Thyroid gland (tissue), 4 donors: ENCODE measurements at regions not wholly inside any gene's neighbourhood (a gene's known extent, or its start where the extent isn't known, plus 50 kb on each side); places are given as distances from the start of the nearest gene placed in this dataset.

Experiments used
- DNase-seq, 2 donors: peaks; one replicate each; pipeline ENCODE4 v3.0.0-alpha.2; 2019
- H3K27ac ChIP-seq, 3 donors: fragments of 200-600 bp; sonication (generic); 1 replicate in 2 of 3; 2 replicates in 1 of 3; pipeline ENCODE4 v1.5.1; 2016 to 2019; ENCODE audit warnings: mild to moderate bottlenecking in 1 of 3, moderate library complexity in 1 of 3
- H3K27me3 ChIP-seq: fragments of 200-600 bp; sonication (generic); one replicate; pipeline ENCODE4 v1.5.1; 2019
- H3K36me3 ChIP-seq, 2 donors: fragments of 200-600 bp; sonication (generic); one replicate each; pipeline ENCODE4 v1.5.1; 2016 to 2019
- H3K4me1 ChIP-seq, 2 donors: fragments of 200-600 bp; sonication (generic); one replicate each; pipeline ENCODE4 v1.5.1; 2017 to 2019
- H3K4me3 ChIP-seq, 3 donors: fragments of 200-600 bp; sonication (generic); replicated peaks in 1 of 3; 1 replicate in 2 of 3; 2 replicates in 1 of 3; pipeline ENCODE4 v1.5.1; 2016; ENCODE audit warnings: mild to moderate bottlenecking in 1 of 3
- H3K9me3 ChIP-seq: fragments of 200-600 bp; sonication (generic); one replicate; pipeline ENCODE4 v1.5.1; 2017
- CTCF ChIP-seq, 6 experiments: fragments of 200-600 bp in 3 of 6; fragments of 450-650 bp in 3 of 6; sonication (generic) in 3 of 6; IDR thresholded peaks; one replicate each; pipeline ENCODE4 v1.5.1; 2016 to 2019; ENCODE audit warnings: antibody characterized with exemption in 6 of 6, mild to moderate bottlenecking in 2 of 6, inconsistent platforms in 1 of 6, moderate library complexity in 1 of 6
- POLR2A ChIP-seq, 2 donors: fragments of 450-650 bp; IDR thresholded peaks; one replicate each; pipeline ENCODE4 v1.6.1; 2017; ENCODE audit warnings: antibody characterized with exemption in 2 of 2, mild to moderate bottlenecking in 2 of 2, moderate library complexity in 1 of 2
- WGBS, 2 donors: methylation state at CpG; one replicate each; pipeline ENCODE4 v1.1.5; 2017; 5-methylcytosine and 5-hydroxymethylcytosine counted together
- intact Hi-C: fragments of 100-400 bp; cut with DNase I; formaldehyde crosslinking; loops from one replicate; pipeline ENCODE4 v1.15.1; 2023

- Histone ChIP-seq H3K4me3 (no peak overlapping the region), H3K36me3 (no peaks in the 10 kb centered on the region), H3K27me3 (no peaks in the 10 kb centered on the region), H3K4me1 (no peaks in the 10 kb centered on the region), H3K9me3 (no peaks in the 10 kb centered on the region), H3K27ac (no peak overlapping the region)
- intact Hi-C loops: no loop called here
- DNase-seq: no peak
- TF ChIP-seq POLR2A (IDR thresholded peaks at IDR 0.05) (no peak), CTCF (IDR thresholded peaks at IDR 0.05) (no peak)
Observed at GRCh38 chrX:139299309-139299708, 231.2 kb upstream of the F9 start.

GRCh38 chrX:139298437-139298836, 232.1 kb upstream of the F9 start:
- Histone ChIP-seq H3K9me3 (no peaks in the 10 kb centered on the region), H3K27ac (no peak overlapping the region), H3K27me3 (no peaks in the 10 kb centered on the region), H3K4me1 (no peaks in the 10 kb centered on the region), H3K36me3 (no peaks in the 10 kb centered on the region), H3K4me3 (no peak overlapping the region)
- TF ChIP-seq POLR2A (IDR thresholded peaks at IDR 0.05) (no peak), CTCF (IDR thresholded peaks at IDR 0.05) (no peak)
- intact Hi-C loops: no loop called here
- DNase-seq: no peak

GRCh38 chrX:139297638-139298037, 232.9 kb upstream of the F9 start:
- Histone ChIP-seq H3K4me3 (no peak overlapping the region), H3K4me1 (no peaks in the 10 kb centered on the region), H3K27ac (no peak overlapping the region), H3K9me3 (no peaks in the 10 kb centered on the region), H3K27me3 (no peaks in the 10 kb centered on the region), H3K36me3 (no peaks in the 10 kb centered on the region)
- intact Hi-C loops: no loop called here
- DNase-seq: no peak
- 55 to 57% methylated on average over 1 of the region's 1 CpG for WGBS, 2 donors
- TF ChIP-seq CTCF (IDR thresholded peaks at IDR 0.05) (no peak), POLR2A (IDR thresholded peaks at IDR 0.05) (no peak)

GRCh38 chrX:139293991-139294390, 236.5 kb upstream of the F9 start:
- no peak for DNase-seq
- H3K36me3 ChIP-seq: no peaks in the 10 kb centered on the region
- H3K27me3 ChIP-seq: no peaks in the 10 kb centered on the region
- H3K9me3 ChIP-seq: no peaks in the 10 kb centered on the region
- no peaks in the 10 kb centered on the region for H3K4me1 ChIP-seq
- 89 to 91% methylated on average over 4 of the region's 4 CpGs for WGBS, 2 donors
- intact Hi-C loops: no loop called here
- no peak overlapping the region for H3K4me3 ChIP-seq
- no peak for TF ChIP-seq CTCF (IDR thresholded peaks at IDR 0.05)
- TF ChIP-seq POLR2A (IDR thresholded peaks at IDR 0.05): no peak
- no peak overlapping the region for H3K27ac ChIP-seq

- Histone ChIP-seq H3K4me1 (no peaks in the 10 kb centered on the region), H3K9me3 (no peaks in the 10 kb centered on the region), H3K36me3 (no peaks in the 10 kb centered on the region), H3K27me3 (no peaks in the 10 kb centered on the region), H3K27ac (no peak overlapping the region), H3K4me3 (no peak overlapping the region)
- WGBS, 2 donors: 79 to 90% methylated on average over 1 of the region's 1 CpG
- intact Hi-C loops: no loop called here
- DNase-seq: no peak
- no peak for TF ChIP-seq CTCF (IDR thresholded peaks at IDR 0.05)
- no peak for TF ChIP-seq POLR2A (IDR thresholded peaks at IDR 0.05)
Observed at GRCh38 chrX:139290310-139290709, 240.2 kb upstream of the F9 start.
